HL-60 (cell line): ENCODE measurements at regions not wholly inside any gene's neighbourhood (a gene's known extent, or its start where the extent isn't known, plus 50 kb on each side); places are given as distances from the start of the nearest gene placed in this dataset.

Experiments
- CTCF ChIP-seq: IDR thresholded peaks from one replicate; pipeline ENCODE4 v1.5.1; 2011; ENCODE audit warnings: low read length, control low read depth, inconsistent platforms; ENCODE audit not compliant: insufficient read depth
- POLR2AphosphoS5 ChIP-seq: IDR thresholded peaks from 2 replicates; pipeline ENCODE4 v1.6.1; 2012; ENCODE audit warnings: low read depth
- REST ChIP-seq: IDR thresholded peaks from 2 replicates; pipeline ENCODE4 v1.6.1; 2012; ENCODE audit warnings: low read depth; ENCODE audit not compliant: insufficient replicate concordance

- TF ChIP-seq CTCF (no peak), POLR2AphosphoS5 (no peak), REST (no peak)
These were observed 108.4 kb upstream of the GGTLC1 start for GRCh38 chr20:24096864-24097450.
